Activated CD4-positive, alpha-beta T cell treated with anti-CD3 and anti-CD28 coated beads, Interleukin-2, amount 50 U/mL, for 16 hours (primary cell): ENCODE measurements at regions not wholly inside any gene's neighbourhood (a gene's known extent, or its start where the extent isn't known, plus 50 kb on each side); places are given as distances from the start of the nearest gene placed in this dataset.

Experiments used
- DNase-seq: peaks from one replicate; pipeline ENCODE4 v3.0.0-alpha.2; 2020

DNA sequence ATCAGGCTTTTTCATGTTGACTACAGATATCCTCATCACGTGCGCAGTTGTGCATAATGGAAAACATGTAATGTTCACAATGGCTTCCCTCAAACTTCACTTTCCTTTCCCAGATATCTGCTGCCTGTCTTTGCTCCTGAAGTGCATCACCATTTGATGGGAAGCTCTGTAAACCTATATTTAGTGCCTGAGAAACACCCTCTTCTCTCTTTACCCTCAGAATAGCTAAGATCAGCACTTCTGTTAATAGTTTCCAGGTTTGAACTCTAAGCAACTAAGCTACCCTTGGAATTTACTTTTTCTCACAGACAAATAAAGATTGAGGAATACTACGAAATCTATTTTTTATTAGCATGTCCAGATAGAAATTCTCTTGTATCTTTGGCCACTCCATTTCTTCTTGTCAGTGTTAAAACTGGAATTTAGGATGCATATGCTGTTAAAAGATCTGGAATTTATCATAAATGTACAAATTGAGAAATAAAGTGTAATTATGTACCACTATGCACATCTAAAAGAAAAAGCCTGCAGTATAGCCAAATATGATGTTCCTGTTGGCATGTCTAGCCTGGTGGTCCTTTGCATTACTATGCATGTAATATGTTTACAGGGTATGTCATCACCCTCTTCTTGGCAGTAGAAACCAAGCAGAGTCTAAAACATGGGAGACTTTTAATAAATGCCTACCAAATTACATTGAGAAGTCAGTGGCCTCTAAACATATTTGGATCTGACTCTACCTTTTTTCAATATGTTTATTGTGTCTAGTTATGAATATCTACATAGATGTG lies 278.7 kb downstream of the FIGN start:
- DNase-seq, result no peak

DNA sequence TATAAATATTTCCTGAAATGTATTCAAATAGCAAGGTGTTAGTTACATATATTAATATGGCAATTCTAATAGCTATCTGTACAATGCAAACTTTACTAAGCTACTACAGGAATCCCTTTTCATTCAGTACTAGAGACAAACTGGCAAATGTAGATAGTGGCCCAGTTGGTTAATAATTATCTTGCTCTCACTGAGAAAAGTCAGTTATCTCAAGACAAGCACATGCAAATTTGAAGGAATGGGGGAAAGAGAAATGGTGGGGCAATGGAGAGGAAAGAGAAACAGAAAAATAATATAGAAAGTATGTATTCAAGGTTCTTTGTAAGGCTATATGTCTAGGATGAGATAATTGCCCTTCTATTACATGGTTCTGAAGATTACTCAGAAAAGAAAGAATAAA lies 280.0 kb downstream of the FIGN start:
- DNase-seq, result no peak

DNA sequence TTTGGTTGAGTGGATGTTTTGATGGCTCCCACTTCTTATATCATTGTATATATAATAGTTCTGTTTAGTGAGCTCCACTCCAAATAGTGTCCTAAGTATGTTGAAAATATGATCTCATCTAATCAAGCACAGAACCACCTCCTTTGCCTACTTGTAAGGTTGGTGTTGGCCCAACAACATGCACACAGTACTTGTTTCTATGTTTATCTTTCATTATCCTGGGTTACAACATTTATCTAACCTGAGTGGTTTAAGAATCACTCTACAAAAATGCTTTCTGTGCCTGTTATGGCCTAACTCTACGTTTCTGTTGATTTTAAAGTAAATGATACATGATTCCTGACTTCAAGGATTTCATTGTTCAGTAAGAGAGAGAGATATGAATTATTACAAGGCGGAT lies 281.9 kb downstream of the FIGN start:
- DNase-seq, result no peak

DNA sequence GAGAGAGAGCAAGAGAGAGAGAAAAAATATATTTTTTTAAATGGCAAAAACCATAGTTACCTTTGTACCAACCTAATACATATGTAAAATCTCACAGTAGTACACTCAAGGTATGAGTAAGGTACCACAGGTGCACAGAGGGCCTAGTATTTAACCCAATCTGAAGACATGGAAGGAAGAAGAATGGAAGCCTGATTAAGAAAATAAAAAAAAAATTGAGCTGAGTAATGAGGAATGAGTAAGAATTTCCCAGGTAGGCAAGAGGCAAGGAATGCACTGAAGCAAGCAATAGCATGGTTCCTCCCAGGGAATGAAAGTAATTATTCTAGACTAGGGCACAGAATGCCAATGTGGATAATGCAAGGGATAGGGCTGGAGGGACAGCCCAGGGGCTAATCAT lies 294.2 kb downstream of the FIGN start:
- DNase-seq, result no peak

DNA sequence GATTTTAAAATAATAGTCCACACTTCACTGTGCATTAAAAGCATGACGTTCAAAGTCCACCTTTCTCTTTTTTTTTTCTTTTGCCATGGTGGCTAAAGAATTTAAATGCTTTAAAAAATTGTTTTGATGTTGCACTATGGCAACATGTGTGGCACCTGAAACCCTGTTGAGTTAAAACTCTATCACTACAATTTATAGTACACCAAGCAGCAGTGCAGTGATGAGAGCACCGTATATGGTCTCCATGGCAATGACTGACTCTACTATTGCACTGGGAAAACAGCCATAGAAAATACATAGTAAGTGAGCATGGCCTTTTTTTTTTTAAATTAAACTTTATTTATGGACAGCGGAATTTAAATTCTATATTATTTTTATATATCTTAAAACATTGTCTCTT lies 298.8 kb downstream of the FIGN start:
- DNase-seq, result no peak

DNA sequence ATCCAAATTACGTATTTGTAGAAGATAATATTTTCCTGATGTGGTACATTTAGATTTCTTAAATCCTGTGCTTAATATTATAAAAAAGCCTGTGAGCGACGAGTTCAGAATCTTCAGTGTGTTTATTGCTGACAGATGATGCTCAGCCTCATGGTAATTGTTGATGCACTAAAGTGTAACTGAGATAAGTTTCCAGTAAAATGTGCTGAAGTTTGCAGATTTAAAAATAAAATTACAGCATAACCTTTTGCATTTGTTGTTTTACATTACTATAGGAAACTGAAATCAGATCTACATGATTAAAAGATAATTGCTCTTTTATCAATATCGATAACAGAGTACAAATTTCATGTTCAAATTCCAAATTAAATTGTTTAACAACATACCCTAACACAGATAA lies 307.6 kb downstream of the FIGN start:
- DNase-seq, result no peak

DNA sequence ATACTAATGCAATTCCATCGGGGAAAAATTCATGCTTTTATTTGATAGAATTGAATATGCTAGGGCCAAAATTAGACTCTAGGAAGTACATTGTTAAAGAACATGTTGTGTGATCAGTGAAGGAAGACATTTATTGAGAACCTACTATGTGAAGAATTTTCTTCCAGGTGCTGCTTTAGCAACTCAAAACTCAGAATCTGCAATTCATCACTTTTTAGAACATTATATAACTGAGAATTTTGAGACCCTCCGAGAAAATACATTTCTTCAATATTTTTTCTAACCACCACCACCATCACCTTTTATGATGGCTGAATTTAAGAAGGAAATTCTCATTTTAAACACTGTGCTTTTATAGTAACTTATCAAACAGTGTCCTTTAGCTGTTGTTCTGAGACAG lies 315.2 kb downstream of the FIGN start:
- no peak for DNase-seq

DNA sequence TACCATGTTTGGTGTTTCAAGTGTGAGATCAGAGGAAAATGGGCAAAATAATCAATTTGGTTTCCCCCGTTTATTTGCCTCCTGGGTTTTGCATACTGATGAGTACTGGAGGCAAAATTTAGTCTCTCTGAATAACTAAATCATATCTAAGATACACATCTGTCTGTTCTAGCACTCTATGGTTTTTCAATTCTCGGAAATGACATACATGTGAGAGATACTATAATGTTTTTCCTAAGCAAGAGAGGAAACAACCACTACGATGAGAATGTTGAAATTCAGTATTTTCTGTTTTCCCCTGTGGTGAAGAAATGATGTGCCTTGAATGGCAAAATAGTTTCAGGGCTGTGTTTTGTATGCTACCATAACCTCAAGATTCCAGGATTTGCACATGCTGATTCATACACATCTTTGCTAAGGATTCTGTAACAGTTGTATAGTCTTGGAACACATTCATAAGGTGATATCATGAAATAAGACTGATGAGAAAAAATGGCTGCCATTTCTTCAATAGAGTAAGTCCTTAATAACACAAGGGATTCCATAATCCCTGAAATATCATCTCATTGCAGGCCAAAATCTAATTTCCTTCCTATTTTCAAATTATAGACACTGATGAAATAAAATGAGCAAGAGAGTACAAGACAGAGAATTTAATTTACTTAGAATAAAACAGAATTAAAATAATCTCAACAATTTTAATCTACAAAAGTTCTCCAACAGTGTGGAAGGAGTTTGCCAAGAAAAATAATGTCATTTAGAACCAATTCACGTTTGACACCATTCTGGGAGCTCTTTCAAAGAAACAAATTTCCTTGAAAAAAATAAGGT lies 316.6 kb downstream of the FIGN start:
- DNase-seq, result no peak

DNA sequence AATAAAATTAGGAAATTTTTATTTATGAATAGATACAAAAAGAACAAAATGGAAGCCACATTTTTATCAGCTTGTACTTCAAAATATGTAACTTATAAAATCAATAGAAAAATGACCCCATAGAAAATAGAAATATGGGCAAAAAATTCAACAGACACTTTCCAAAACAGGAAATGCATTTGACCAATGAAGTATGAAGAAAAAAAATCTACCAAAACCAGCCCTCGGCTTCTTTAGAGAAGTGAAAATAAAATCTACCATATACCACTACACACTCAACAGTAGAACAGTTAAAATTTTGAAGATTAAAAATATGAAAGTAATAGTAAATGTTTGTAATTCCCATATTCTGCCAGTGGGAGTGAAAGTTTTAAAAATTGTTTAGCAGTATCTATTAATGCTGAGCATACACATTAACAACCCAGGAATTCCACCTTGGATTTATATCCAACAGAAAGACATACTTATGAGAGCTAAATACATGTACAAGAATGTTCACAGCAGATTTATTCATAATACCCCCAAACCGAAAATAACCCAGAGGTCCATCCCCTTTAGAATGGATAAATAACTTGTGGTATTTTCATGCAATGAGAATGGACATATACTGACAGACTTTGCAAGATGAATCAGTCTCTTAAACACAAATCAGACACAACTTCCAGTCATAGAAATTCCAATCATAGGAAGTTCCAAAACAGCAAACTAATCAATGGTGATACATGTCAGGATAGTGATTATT lies 318.0 kb downstream of the FIGN start:
- no peak for DNase-seq

DNA sequence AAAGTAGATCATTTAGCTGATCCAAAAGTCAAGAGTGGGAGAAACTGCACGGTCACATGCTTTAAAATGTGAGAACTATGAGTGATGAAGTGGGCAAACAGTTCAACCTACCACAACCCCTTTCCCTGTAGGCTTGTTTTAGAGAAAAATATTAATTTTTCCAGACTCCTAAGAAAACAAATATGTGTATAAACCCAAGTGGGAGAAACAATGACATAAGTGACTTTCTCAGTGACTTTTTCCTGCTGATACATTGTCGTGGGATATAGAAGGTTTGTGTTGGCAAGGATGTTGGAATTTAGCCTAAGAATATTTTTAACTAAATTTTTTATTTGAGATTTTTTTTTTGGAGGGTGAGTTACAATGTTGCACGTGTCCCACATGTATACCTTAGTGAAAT lies 321.7 kb downstream of the FIGN start:
- DNase-seq, result no peak

DNA sequence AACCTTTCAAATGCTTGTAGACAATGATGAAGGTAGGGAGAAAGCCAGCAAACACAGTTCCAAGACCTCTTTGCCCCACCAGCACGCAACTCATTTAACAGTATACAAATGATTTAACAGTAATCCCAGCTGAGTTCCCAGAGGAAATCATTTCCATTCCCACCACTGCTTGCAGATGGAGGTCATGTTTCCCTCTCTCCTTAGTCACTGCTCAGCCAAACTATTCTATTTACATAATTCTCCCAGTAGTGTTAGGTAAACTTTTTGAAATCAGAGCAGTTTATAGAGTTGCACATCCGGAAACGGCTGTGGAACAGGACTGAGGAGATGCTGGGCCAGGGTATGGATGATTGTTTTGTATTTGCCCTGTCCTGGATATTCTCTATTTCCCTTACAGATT lies 328.5 kb downstream of the FIGN start:
- no peak for DNase-seq

DNA sequence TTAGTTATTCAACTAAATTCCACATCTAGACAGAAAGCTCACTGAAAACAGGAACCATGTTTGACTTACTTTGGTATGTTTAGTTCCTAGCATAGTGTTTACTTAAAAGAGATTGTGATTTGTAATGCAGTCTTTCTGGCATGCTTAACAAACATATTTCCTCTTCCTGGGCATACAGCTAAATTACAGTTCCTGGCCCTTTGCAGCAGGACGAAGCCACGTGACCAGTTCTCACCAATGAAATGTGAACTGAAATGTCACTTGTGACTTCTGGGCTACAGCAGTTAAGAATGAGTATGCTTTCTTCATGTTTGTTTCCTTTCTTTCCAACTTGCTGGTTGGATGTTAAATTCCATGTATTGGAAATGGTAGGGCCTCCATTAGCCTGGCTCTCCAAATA lies 330.5 kb downstream of the FIGN start:
- DNase-seq, result no peak

DNA sequence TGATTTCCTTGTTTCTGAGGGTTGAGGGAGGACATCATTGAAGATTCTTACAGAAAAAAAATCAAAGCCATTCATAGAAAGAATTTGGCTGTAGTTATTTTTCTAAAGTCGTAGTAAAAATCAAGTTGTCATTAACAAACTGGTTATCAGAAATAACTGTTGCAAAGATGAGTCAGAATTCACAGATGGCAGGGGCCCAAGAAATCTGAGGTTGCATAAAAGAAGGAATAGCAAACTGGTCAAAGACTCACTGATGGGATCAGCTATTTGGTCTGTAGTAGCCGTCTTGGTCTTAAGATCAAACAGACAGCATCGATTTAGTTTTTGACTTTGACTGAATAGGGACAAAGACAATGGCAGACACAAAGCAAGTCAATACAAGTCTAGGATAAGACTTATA lies 334.3 kb downstream of the FIGN start:
- no peak for DNase-seq

DNA sequence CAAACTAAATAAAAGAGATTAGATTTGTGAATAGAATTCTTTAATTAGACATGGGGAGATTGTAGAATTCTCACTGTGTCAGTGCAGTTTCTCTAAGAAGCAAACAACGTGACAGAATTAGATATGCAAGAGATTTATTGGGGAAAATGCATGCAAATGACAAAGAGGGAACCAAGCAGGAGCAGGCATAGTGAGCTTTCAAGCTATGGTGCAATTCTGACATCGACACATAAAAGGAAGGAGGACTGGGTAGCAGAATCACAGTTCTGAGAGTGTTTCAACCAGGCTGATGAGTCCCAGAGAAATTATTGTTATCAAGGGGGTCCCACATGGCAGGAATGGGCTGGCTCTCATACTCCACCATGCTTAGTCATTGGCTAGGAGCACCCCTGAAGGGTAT lies 338.4 kb downstream of the FIGN start:
- DNase-seq, result no peak

DNA sequence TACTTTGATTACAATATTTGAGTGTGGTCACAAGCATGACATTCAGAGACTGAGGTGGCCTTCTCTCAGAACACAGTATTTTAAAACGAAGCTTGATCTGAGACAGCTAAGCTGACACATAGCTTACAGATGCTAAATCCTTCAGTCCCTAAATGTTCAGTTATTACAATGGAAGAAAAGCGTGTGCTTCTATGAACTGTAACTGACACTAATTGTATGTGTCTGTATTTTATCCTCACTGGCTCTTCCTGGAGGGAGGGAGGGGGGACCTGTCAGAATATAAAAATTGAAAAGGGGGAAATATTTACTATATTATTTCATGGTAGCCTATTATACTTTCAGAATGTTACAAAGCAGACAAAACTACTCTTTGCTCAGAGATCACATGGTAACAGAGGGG lies 340.2 kb downstream of the FIGN start:
- no peak for DNase-seq

DNA sequence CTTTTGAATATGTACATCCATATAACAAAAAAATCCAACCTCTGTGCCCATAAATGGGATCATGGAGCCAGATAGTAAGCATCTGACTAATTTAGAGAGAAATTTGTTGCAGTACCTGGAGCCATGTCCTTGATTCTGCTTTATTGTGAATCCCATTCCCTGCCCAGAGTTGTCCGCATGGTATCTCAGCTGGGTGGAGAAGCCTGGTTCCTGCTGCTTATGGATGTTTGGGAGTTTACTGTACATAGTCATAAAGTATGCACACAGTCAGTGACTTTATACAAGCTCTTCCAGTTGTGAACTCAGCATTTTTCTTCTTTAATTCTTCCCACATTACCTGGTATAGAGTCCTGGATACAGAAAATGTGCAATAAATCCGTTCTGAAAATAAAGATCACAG lies 346.0 kb downstream of the FIGN start:
- no peak for DNase-seq

DNA sequence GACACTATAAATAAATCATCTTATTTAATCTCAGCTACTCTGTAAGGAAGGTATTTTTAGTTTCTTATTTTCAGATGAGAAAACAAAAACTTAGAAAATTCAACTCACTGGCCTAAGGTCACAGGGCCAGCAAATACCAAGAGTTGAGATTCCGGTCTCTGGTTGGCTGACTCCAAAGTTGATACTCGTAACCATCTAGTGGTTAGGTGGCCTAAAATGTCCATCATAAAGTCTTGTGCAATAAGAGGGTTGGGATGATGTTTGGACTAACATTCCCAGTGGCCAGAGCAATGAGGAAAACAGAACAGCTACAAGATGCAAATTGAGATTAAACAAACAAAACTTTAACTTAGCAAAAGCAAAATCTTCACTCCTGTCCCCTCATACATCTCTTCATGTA lies 360.3 kb downstream of the FIGN start:
- no peak for DNase-seq

DNA sequence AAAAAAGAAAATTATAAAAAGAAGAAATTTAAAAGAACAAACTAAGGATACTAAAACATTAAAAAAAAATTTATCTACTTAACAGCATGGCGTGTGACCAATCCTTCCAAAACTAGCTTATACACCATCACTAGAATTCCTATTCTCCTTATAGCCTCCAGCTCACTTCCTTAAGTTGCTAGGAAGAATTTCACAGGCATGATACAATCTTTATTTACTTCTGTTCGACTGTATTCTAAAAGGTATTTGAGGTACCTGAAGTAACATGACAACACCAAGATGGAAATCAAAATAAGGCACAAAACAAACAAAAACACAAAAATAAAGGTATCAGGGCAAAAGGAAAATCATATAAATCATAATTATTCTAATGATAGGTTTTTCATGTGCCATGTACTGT lies 360.7 kb downstream of the FIGN start:
- DNase-seq, result no peak

DNA sequence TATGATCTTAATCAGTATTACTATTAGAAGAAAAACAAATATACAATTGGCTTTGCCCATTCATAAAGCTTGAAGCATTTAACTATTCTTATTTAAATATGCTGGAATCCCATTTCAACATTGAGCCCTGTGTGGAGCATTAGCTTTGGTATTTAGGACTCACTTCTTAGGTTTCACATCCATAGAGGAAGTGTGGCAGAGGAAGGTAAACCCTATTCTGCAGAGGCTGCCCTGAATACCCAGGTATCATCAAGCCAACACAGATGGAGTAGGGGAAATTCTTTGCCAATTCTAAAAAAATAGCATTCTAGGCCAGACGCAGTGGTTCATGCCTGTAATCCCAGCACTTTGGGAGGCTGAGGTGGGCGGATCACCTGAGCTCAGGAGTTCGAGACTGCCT lies 361.5 kb downstream of the FIGN start:
- no peak for DNase-seq

DNA sequence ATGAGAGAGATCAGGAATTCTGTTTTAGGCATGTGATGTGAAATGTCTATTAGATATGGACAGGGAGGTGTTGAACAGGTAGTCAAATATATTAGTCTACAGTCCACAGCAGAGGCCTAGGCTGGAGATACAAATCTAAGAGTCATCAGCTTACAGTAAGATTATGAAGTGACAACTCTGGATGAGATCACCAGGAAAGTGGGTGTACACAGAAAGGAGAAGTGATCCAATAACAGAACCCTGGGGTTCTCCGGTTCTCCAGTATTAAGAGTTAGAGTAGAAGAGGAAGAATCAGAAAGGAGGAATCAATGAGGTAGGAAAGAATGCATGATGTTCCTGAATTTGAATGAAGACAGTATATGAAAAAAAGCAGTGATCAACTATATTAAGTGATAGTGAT lies 362.3 kb downstream of the FIGN start:
- no peak for DNase-seq

DNA sequence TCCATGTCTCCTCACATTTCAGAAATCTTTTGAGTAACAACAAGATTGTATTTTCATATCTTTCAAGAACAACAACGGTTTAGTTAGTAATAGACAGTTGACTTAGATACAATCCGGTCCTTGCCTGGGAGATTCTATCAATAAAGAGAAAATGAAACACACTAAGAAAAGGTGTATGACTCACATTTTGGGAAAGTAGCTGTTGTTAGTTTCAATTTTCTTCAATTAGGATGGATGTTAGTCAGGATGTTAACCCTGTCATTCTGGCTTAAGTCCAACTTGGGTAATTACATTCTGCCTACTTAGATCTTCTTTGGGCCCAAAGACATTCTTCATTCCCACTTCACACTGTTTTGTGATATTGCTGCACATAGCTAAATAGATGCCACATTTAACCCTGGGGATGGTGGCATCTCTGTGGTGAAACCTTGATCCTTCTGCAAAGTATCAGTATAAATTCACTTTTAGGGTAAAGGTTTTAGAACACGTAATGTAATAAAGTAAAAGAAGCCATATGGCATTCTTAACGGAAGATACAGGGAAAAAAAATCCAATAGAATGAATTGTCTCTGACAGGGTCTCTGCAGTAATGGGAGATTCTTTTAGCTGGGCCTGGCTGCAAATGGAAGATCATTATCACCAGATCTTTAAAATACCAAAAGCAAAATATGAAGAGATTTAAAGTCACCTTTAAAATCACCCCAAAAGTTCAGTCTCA lies 365.5 kb downstream of the FIGN start:
- no peak for DNase-seq

DNA sequence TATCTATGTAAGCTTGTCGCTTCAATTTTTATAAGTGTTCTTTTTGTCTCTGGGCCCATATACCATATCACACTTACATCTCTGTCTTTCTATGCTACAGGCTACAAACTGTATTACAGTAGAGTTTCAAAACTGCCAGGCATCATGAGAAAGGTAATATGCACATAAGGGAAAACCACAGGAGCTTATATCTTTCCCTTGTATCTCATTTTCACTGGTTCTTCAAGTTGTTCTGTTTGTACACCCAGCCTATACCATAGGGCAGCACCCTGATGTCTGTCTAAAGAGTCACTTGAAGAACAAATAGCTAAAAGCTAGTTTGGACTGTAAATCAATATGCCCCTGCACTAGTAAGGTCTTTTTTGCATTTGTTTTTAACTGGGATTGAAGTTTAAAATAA lies 366.7 kb downstream of the FIGN start:
- no peak for DNase-seq

DNA sequence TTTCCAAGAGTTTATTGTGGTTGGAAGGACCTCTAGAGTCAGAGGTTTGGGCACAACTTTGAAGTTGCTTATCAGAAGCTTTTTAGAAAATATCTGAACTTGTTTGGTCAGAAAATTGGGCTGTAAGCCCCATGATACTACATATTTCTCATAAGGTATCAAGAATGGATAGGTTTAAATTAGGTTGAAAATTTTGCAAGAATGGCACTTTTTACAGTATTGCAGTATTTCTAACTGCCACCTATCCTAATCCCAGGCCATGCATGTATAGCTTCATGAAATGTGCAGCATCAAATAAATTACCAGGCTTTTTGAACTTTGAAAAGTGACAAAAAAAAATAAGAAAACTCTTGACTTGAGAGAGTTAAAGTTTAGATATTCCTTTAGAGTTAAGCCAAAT lies 367.2 kb downstream of the FIGN start:
- DNase-seq, result no peak
